ENCODE measurements at regions not wholly inside any gene's neighbourhood (a gene's known extent, or its start where the extent isn't known, plus 50 kb on each side); places are given as distances from the start of the nearest gene placed in this dataset.

DNA sequence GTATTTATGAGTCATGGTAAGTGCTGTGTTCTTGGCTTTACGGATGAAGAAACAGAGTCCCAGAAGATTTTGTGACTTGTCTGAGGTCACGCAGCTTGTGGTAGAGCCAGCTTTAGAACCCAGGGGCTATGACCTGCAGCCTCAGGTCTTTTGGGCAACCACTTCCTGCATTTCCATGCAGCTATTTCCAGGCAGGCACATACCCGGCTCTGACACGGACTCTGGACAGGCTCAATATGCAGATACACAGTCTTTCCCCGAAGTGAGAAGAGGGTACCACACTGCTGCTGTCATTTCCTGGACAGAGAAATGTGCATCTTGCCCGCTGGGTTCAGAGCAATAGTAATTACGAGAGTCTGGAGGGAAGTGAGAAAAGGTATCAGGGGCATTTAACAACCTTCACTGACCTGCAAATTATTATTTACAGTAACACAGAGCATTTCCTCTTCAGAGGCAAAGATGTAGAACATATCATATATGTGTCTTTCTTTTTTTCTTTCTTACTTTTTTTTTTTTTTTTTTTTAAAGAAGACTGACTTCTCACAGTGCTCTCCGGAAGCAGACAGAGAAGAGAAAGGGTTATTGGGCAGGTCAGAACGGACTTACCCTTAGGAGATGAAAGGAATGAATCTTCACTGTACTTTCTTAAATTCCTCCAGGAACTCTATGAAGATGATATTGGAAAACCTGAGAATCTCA is 185.1 kb downstream of the CLIC5 start:
- DNase-seq, result no peak

DNA sequence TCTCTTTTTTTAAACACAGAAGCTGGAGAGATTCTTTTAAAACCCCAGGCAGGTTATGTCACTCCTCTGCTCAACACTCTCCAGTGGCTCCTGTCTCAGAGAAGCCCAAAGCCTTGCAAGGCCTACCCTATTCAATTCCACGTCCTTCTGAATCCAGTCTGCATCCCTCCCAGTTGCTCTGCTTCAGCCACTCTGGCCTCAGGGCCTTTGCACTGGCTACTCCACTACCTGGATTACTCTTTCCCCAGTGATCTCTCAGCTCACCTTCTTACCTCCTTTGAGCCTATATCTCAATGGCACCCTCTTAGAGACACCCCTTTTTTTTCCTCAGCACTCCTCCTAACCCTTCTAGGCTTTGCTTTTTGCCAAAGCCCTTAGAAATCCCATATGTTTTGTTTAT is 185.8 kb downstream of the CLIC5 start:
- DNase-seq, result no peak

DNA sequence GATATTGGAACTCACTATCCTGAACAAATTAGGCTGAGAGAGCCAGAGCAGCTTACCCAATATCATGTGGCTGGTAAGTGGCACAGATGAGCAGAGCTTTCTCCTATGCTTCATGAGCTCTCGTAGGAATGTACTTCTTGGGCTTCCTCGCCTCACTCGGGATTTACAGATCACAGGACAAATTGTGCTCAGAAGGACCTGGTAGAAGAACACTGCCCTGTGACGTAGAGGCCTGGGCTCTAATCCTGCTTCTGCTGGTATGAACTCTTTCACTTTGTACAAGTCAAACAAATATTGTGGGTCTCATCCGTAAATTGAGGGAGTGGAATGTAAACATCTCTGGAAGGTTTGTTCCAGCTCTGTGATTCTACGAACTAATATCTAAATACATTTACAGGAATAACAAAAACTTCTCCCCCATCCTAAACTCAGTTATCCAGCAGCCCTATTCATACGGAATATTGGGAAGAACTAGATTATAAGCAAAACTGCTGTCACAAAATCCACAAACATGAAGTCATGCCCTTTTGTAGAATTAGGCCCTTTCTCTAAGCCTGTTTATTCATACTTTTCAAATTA is 187.6 kb downstream of the CLIC5 start:
- no peak for DNase-seq

DNA sequence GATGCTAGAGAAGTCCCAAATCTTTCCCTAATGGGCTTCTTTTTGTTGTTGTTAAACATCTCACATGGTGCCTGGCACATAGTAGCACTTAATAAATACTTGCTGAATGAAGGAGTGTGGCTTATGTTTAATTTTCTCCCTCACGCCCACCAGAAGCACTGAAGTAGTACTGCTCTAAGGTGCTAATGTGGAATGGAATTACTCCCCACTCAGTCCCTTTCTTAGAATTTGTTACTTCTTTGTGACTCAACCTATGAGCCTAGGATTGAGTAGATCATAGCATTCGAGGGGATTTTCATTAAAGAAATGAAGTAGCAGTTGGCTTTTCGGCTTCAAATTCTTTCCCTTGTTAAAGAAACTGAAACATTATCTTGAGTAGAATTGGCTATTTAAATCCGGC is 192.8 kb downstream of the CLIC5 start:
- DNase-seq, result no peak

DNA sequence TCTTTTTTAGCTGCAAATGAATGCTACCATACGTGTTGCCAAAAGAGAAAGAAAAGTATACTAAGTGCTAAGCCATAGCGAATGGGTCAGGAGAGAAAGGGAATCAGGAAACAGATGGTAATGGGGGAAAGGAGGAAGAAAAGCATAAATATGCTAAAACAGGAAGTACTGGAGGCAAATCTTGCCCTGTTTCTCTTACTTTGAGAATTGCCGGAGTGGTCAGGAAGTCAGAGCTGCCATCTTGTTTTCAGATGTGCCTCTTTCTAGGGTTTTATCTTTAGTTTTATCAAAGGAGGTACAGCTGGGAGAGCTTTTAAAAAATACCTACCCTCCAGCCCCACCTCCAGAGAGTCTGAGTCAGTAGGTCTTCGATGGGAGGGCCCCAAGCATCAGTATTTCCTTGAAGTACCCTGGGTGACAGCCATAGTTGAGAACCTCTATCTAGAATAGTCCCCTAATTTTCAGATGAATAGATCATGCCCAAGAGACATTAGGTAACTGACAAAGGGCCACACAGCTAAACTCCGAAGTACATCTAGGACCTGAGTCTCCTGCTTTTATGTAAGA is 193.3 kb downstream of the CLIC5 start:
- no peak for DNase-seq

DNA sequence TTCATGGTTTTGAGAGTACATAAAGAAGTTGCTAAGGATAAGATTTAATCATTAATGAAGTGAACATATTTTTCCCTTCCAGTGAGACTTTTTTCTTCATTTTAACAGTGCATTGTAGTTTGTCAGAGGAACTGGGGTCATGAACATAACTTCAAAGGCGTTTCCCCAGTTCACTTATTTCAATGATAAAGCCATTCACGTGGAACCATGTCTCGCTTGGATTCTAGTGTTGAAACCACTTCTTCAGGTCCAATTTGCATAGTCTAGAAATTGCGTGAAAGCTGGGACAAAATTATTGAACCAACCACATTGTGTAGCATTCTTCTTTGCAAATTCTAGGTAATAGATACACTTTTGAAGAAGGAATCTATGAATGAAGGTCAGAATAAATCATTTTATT is 197.0 kb downstream of the CLIC5 start:
- no peak for DNase-seq

DNA sequence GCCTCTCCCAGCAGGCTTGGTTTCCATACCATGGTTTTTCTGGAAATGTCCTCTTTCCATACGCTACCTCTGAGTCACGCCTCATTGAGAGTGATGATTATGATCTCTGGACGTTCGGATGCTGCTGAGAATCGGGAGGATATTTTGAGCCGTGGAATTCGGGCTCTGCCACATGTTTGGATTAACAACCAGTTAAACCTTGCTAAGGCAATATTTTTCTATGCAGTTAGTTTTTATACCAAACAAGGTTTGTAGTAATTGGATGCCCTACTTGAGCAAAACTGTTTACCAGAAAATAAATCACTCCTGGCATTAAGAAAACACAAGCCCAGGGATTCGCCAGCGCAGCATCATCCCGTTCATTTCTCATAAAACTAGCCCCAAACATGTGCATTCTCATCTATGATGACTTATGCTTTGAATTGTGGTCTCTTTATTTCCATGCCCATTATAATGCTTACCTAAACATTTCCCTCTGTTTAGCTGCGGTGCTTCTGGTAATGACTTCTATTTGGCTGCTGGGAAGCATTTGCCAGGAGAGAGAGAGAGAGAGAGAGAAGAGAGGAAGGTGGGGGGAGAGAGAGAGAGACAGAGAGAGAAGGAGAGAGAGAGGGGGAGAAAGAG is 198.9 kb downstream of the CLIC5 start:
- DNase-seq, result no peak

DNA sequence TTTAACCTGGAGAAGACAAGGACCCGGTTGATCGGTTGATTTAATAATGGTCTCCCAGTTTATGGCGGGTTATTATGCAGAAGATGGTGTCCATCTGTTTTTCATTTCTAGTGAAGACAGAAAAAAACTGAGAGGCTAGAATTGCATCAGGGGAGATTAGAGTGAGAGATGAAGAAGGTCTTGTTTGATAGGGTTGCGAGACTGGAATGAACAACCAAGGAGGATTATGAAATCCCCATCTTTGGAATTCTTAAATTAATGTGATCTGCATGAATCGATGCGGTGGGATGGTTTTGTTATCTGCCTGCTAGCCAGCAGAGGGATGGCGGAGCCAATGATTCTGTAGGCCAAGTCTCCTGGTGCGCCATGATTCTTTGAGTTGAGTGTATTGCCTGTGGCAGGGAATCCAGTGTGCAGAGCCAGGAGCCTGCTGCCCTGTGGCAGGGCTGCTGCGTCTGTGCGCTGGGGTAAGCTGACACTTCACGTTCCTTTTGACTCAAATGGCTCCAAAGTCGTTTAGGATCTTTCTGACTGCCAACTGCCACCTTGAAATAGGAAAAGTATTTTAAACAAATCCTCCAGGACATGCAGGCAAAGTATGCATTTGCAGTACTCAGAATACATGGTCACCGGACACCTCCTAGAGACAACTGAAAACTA is 200.1 kb downstream of the CLIC5 start:
- no peak for DNase-seq

DNA sequence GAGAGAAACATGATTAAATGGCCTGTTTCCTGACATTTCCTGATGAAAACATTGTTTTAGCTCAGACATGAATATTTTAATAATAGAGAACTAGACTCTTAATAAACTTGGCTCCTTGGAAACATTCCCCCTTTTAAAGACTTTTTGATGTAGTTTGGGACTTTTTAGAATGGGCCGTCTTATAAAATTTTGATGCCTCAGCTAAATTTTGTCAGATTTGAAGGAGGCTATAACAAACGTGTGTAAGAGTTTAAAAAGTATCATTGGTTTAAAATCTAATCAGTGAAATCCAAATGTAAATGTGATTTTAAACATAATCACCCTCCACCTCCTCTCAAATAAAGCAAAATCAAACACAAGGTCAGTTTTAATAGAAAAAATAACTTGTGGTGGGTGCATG is 200.9 kb downstream of the CLIC5 start:
- no peak for DNase-seq

DNA sequence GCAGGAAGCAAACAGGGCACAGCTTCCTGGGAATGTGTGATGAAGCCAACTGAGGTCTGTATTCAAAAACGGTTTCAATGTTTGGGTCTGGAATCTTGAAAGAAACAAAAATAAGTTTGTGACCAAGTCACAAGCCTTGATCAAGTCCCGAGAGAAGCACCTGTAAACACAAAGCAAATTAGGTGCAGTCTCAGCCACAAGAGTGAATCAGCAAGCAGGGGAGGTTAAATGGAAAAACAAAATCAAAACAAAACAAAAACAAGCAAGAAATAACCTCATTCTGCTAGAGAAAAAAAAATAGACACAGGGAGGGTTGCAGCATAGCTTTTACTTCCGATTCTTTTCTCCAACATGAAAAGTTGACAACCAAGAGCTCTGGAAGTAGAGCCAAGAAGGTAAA is 201.7 kb downstream of the CLIC5 start:
- DNase-seq, result no peak

DNA sequence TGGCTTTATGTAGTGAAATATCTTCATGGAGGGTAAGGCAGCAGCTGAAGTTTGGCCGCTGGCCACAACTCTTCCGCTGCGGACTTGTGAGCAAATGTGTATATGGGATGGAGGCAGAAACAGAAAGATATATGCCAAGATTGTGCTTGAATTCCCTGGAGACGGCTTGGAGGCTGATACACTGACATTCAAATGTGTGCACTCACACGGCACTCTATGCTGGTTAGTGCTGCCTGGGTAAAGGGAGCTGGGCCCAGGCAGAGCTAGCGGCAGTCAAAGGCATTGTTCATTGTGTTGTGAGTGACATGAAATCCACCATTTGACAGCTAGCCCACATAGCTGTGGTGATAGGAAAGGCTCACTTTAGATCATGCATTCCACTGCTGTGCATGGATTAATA is 202.7 kb downstream of the CLIC5 start:
- no peak for DNase-seq

DNA sequence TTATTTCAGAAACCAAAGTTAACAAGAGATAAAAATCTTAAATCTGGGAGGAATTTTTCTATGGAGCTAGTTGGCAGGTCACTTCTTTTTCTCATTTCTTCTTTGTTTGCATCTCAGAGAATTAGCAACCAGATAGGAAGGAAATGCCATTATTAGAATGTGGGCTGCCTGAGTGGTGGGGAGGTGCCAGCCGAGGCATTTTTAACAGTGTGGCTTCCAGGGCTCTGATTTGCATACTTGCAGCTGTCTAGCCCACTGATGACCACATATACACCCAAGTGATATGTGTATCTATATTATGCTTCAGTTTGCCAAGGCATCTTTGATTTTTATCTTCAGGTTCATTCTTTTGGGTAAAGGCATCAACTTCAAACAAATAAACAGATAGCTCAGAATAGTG is 206.7 kb downstream of the CLIC5 start:
- no peak for DNase-seq

DNA sequence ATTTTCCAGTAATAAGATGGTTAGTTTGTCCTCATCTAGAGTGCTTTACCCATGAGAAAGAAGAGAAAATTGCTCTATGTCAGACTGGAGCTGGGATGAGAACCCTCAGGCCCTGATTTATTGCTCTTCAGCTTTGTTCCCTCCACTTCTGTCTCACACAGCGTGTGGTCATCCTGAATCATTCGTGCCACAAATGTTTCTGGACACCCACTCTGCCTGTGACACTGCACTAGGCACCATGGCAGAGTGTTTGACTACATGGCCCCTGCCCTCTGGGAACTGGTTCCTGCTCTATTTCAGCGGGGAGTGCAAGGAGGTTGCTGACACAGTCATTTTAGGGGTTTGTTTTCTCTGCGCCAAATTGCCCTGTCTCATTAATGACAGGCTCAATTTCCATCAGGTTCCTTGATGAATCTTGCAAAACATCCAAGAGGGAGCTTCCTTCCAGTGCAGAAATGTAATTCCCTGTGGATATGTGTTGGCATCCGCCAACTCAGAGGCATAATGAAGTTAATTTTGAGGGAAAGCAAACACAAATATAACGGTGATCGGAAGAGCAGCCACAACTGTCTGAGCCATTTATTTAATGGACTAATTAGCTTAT is 207.5 kb downstream of the CLIC5 start:
- no peak for DNase-seq

DNA sequence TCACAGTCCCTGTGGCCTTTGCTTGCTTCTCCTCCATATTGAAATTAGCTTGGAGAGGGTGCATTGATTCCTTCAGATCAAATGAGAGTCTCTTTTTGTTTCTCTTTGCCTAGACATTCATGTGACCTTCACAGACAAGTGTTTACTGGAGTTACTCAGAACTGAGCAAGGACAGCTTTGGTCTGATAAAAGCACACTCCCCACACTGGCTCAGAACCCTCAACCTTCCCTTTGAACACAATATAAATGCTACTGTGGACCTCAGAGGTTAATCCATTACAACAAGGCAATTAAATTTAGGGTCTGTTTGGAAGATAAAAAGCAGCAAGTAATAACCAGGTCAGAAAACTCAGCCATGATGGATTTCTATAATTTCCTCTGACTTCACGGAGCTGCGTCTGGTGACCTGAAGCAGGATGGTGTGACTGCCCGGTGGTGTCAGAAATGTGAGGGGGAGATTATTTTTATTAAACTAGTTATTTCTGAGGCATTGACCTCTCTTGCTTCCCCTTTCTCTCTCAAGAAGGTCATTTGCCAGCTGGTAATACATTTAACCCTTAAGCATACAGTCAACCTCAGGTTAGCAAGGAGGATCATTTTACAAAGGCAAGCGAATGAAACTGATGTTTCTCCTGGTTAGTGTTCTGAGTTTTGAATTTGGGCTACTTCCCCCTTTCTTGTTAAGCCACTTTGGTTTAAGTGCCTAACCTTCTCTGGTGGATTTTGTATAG is 208.2 kb downstream of the CLIC5 start:
- no peak for DNase-seq

DNA sequence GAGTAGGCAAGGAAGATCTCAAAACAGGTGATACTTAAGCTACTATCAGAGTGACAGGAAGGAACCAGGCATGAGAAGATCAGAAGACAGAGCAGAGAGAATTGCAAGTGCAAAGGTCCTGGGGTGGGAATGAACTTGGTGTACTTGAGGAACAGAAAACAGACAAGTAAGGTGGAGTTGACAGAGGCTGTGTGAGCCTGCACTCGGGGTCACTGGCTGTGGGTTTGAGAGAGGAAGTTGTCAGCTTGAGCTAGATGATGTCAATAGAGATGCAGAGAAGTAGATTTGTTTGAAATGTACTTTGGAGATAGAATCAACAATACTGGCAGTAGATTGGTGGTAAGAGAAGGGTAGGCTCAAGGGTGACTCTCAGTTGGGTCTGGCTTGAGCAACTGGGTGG is 209.5 kb downstream of the CLIC5 start:
- no peak for DNase-seq

DNA sequence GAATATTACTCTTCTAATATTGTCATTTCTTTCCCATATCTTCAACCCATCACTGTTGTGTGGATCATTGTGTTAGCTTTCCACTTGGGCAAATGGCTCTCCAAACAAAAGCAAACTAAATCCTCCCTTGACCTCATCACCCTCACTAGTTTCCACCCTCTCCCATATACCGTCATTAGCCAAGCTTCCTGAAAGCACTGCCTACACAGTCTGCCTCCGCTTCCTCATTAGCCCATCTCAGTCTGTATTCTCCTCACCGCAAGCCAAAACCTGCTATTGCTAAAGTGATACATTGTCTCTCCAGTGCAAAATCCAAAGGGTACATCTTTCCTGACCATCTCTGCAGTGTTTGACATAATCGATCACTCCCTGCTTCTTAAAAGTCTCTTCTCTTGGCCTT is 212.6 kb downstream of the CLIC5 start:
- no peak for DNase-seq

DNA sequence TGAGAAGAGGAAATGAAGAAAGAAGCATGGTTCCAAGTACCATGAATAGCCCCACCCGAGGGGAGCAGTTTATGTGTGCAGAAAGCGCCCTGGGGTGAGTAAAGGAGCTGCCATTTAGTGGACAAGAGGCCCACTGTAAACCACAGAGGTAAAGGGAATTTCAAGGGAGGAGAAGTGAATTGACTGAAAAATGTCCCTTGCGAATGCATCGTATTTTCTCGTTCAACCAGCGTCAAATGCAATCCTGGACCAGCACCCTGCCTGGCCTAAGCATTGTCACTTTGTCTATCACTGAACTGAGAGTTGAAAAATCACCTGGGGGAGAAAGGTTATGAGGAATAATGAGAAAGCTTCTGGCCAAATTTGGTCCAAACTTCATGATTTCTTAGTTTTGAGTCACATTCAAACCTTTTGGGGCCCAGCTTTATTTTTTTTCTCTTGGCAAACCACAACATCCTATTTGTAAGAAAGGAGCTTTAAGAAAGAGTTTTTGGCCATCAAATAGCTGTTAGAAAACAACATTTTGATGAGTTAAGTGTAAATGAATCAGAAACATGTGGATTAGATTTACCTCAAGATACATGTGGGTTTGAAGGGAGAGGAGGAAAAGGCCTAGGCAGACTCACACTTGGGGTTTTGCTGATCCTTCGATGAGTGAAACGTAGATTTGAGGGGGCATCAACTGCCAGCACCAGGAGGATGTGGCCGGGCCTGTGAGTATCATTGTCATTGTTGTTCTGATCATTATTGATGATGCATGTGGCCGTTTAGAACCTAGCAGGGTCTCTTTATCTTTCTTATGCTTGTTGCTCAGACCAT is 214.0 kb downstream of the CLIC5 start:
- DNase-seq, result no peak

DNA sequence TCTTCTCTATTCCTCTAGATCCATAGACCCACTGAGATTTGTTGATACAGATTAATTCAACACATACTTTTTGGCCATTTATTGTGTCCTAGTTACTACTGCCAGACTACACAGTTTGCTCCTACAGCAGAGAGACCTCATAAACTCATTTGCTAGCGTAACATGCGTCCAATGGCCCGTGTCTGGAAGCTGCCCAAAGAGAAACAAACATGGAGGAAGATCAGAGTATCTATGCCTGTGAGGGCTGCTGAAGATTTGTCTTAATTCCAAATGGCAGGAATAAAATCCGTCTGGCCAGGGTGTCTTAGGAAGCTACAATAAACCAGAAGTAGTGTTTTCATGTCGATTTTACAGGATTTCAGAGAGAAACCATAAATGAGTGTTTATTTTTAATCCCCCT is 214.7 kb downstream of the CLIC5 start:
- no peak for DNase-seq

DNA sequence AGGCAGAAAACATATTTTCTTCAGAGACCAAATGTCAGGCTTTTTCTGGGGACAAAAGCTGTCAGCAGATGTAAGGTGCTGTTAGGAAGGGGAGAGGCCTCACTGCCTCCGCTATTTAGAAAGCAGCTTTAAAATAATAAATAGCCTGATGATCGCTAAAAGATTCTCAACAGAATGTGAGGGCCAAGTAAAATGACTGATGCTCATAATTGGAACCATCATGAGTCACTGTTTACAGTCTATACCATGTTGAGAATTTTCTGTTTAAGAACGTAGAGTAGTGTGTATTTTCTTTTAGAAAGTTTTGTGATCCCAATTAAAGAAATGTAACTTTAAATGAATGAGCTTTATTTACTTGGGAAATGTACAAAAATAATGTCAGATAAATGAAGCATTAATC is 220.0 kb downstream of the CLIC5 start:
- no peak for DNase-seq

DNA sequence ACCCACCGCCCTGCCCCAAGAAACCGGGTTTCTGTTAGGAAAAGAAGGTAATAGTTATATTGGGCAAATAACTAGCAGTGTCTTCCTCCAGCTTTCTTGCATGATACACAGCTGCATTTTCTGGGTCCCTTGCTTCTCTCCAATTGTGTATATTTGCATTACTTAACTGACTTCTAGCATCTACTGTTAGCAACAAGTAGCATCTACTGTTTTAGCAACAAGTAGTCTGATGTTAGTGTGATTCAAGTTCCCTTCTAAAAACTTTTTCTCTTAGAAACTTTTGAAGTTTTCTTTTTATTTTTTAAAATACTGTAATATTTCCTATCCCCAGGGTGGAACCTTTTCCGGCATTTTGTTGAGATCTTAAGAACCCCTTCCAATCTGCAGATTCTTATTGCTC is 221.2 kb downstream of the CLIC5 start:
- no peak for DNase-seq
